Astrocyte (in vitro differentiated cells and primary cell): ENCODE measurements at regions not wholly inside any gene's neighbourhood (a gene's known extent, or its start where the extent isn't known, plus 50 kb on each side); places are given as distances from the start of the nearest gene placed in this dataset.
"Not testable (repeated sequence)": the region's sequence is repeated elsewhere in the genome, so short reads cannot be mapped to it uniquely, and the experiment has no call there.

Experiments
- DNase-seq: peaks from one replicate; pipeline ENCODE4 v3.0.0-alpha.2; 2010; ENCODE audit warnings: low read depth
- FAIRE-seq: peaks from 2 replicates; lab custom pipeline; 2011; peaks lifted over from hg19 to GRCh38; lab: Jason Lieb, UNC
- H2AFZ ChIP-seq: 2 replicates; pipeline ENCODE4 v1.6.0; 2012; ENCODE audit warnings: low read depth, low read length, inconsistent platforms
- H3K27ac ChIP-seq: 2 replicates; pipeline ENCODE4 v1.5.1; 2011; ENCODE audit warnings: low read depth, low read length, inconsistent platforms
- H3K27me3 ChIP-seq: 2 replicates; pipeline ENCODE4 v1.6.0; 2011; ENCODE audit warnings: low read length, inconsistent platforms; ENCODE audit not compliant: insufficient read depth
- H3K36me3 ChIP-seq: 2 replicates; pipeline ENCODE4 v1.5.1; 2011; ENCODE audit warnings: low read length, inconsistent platforms; ENCODE audit not compliant: insufficient read depth
- H3K4me1 ChIP-seq: 2 replicates; pipeline ENCODE4 v1.5.1; 2011; ENCODE audit warnings: low read length, inconsistent platforms; ENCODE audit not compliant: insufficient read depth
- H3K4me2 ChIP-seq: 2 replicates; pipeline ENCODE4 v1.6.0; 2012; ENCODE audit warnings: low read length, inconsistent platforms
- H3K4me3 ChIP-seq: 2 replicates; pipeline ENCODE4 v1.5.1; 2011; ENCODE audit warnings: low read depth, mild to moderate bottlenecking, low read length, inconsistent platforms; ENCODE audit not compliant: insufficient read depth
- H3K79me2 ChIP-seq: 2 replicates; pipeline ENCODE4 v1.6.0; 2012; ENCODE audit warnings: mild to moderate bottlenecking, low read length, inconsistent platforms; ENCODE audit not compliant: insufficient read depth
- H3K9ac ChIP-seq: 2 replicates; pipeline ENCODE4 v1.6.0; 2012; ENCODE audit warnings: mild to moderate bottlenecking, low read length, inconsistent platforms
- H3K9me3 ChIP-seq: 2 replicates; pipeline ENCODE4 v1.5.1; 2012; ENCODE audit warnings: low read depth, mild to moderate bottlenecking, low read length, inconsistent platforms; ENCODE audit not compliant: insufficient read depth
- H4K20me1 ChIP-seq: 2 replicates; pipeline ENCODE4 v1.6.0; 2012; ENCODE audit warnings: low read length, inconsistent platforms; ENCODE audit not compliant: insufficient read depth
- H3K27ac Mint-ChIP-seq: one replicate; pipeline ENCODE4 v1.8.0; 2021; ENCODE audit warnings: mild to moderate bottlenecking, mixed read lengths; ENCODE audit not compliant: unreplicated experiment
- H3K27me3 Mint-ChIP-seq: one replicate; pipeline ENCODE4 v1.8.0; 2021; ENCODE audit warnings: low read depth, mixed read lengths; ENCODE audit not compliant: unreplicated experiment
- H3K36me3 Mint-ChIP-seq: one replicate; pipeline ENCODE4 v1.8.0; 2021; ENCODE audit warnings: low read depth, mixed read lengths; ENCODE audit not compliant: unreplicated experiment
- H3K4me1 Mint-ChIP-seq: one replicate; pipeline ENCODE4 v1.8.0; 2021; ENCODE audit warnings: low read depth, mixed read lengths; ENCODE audit not compliant: unreplicated experiment
- H3K4me3 Mint-ChIP-seq: one replicate; pipeline ENCODE4 v1.8.0; 2021; ENCODE audit warnings: mild to moderate bottlenecking, moderate library complexity, mixed read lengths; ENCODE audit not compliant: unreplicated experiment
- H3K9me3 Mint-ChIP-seq: one replicate; pipeline ENCODE4 v1.8.0; 2021; ENCODE audit warnings: mild to moderate bottlenecking, mixed read lengths; ENCODE audit not compliant: unreplicated experiment
- CTCF ChIP-seq: IDR thresholded peaks from 2 replicates; pipeline ENCODE4 v1.5.1; 2011; ENCODE audit warnings: low read depth, mild to moderate bottlenecking, inconsistent platforms, low read length, moderate library complexity; ENCODE audit not compliant: insufficient read depth
- EZH2 ChIP-seq: IDR thresholded peaks from 2 replicates; pipeline ENCODE4 v1.6.1; 2012; ENCODE audit warnings: mild to moderate bottlenecking, low read length, inconsistent platforms; ENCODE audit not compliant: insufficient read depth

- Mint-ChIP-seq H3K9me3 (peaks cover 12% of the 10 kb centered on the region), H3K27me3 (no peaks in the 10 kb centered on the region), H3K4me3 (no peak overlapping the region), H3K27ac (no peak overlapping the region), H3K36me3 (no peaks in the 10 kb centered on the region), H3K4me1 (no peaks in the 10 kb centered on the region)
- Histone ChIP-seq H3K4me2 (peak overlapping the region; percentile 52), H3K27ac (no peak overlapping the region), H3K4me3 (no peak overlapping the region), H3K4me1 (no peaks in the 10 kb centered on the region), H3K9ac (no peak overlapping the region), H3K36me3 (no peaks in the 10 kb centered on the region), H2AFZ (peak overlapping the region; percentile 23), H3K27me3 (no peaks in the 10 kb centered on the region), H3K79me2 (no peaks in the 10 kb centered on the region), H4K20me1 (no peaks in the 10 kb centered on the region), H3K9me3 (peaks cover 3% of the 10 kb centered on the region)
- DNase-seq = peak; percentile 91
- no peak for TF ChIP-seq CTCF
- TF ChIP-seq EZH2 = no peak
- no peak for FAIRE-seq
Measured at GRCh38 chr2:32882816-32883810, 63.6 kb upstream of the LTBP1 start.

- Mint-ChIP-seq H3K4me3 (no peak overlapping the region), H3K36me3 (no peaks in the 10 kb centered on the region), H3K27me3 (no peaks in the 10 kb centered on the region), H3K4me1 (no peaks in the 10 kb centered on the region), H3K9me3 (peaks cover 12% of the 10 kb centered on the region), H3K27ac (no peak overlapping the region)
- no peak overlapping the region for H3K4me2 ChIP-seq
- no peaks in the 10 kb centered on the region for H3K27me3 ChIP-seq
- H3K9me3 ChIP-seq = peaks cover 3% of the 10 kb centered on the region
- no peak overlapping the region for H3K27ac ChIP-seq
- H3K79me2 ChIP-seq = no peaks in the 10 kb centered on the region
- no peaks in the 10 kb centered on the region for H4K20me1 ChIP-seq
- TF ChIP-seq CTCF (no peak), EZH2 (no peak)
- no peaks in the 10 kb centered on the region for H3K4me1 ChIP-seq
- H3K4me3 ChIP-seq = no peak overlapping the region
- FAIRE-seq (no peak), DNase-seq (peak; percentile 17)
- no peaks in the 10 kb centered on the region for H3K36me3 ChIP-seq
- H3K9ac ChIP-seq = no peak overlapping the region
- no peak overlapping the region for H2AFZ ChIP-seq
Measured at GRCh38 chr2:32884346-32884745, 62.4 kb upstream of the LTBP1 start.

- H3K4me3 Mint-ChIP-seq, DNase-seq, H4K20me1 ChIP-seq, FAIRE-seq, H3K4me1 Mint-ChIP-seq, H3K27ac Mint-ChIP-seq, H3K4me1 ChIP-seq, H3K36me3 ChIP-seq, H3K27me3 Mint-ChIP-seq, H3K36me3 Mint-ChIP-seq, H3K9me3 ChIP-seq, H3K79me2 ChIP-seq, H3K4me3 ChIP-seq, H3K27ac ChIP-seq, H2AFZ ChIP-seq, H3K4me2 ChIP-seq, H3K9ac ChIP-seq, H3K27me3 ChIP-seq: not testable (repeated sequence)
- peaks cover 11% of the 10 kb centered on the region for H3K9me3 Mint-ChIP-seq
Measured at GRCh38 chr2:32886397-32887055, 60.2 kb upstream of the LTBP1 start.
